GM18868 (cell line): ENCODE measurements at regions not wholly inside any gene's neighbourhood (a gene's known extent, or its start where the extent isn't known, plus 50 kb on each side); places are given as distances from the start of the nearest gene placed in this dataset.

Source experiments
- ATAC-seq: cut with Tn5 transposase; IDR thresholded peaks from one replicate; pipeline ENCODE4 v1.9.1; 2021; ENCODE audit warnings: mild to moderate bottlenecking, moderate library complexity; ENCODE audit not compliant: unreplicated experiment

GRCh38 chr4:140281828-140282552 is 91.5 kb upstream of the SCOC start:
- ATAC-seq = no peak

GRCh38 chr4:140277576-140277975 is 95.9 kb upstream of the SCOC start:
- no peak for ATAC-seq

- ATAC-seq = no peak
Measured at GRCh38 chr4:140271553-140271952, 101.9 kb upstream of the SCOC start.

GRCh38 chr4:140269369-140269768 is 104.1 kb upstream of the SCOC start:
- no peak for ATAC-seq

GRCh38 chr4:140268186-140268841 is 105.1 kb upstream of the SCOC start:
- ATAC-seq = no peak

DNA sequence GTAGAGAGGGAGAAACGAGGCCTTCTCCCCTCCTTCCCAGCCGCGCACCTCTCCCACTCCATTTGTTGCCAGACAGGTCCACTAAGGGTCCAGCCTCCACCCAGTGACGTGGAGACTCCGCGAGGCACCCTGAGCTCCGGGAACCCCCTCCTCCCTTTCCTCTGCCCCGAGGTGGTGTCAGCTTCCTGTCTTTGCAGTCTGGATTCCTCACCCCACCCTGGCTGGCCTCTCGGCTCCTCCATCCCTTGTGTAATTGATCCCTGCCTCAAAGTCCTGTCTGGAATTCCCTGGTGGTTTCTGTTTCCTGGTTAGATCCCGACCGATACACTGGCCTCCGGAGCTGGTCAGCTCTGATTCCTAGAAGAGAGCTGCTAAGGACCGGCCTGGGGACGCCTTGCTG is 105.9 kb upstream of the SCOC start:
- ATAC-seq = no peak

- ATAC-seq = no peak
Measured at GRCh38 chr4:140266958-140267568, 106.4 kb upstream of the SCOC start.

DNA sequence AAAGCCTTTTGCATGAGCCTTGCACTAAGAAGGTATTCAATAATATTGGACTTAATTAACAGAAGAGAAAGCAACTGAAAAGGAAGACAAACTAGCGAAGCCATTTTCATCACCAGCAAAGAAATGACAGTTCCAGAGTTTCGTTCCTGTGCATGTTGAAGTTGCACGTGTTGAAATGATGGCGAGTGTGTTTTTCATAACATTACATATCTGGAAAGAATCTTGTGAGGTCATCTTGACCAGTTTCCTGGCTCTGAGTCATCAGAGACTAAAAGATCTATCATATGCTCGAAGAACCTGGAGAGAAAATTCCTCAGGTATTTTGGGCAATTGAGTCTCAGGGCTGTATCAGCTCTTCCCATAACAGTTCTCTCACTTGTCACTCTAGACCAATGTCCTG is 106.2 kb upstream of the MAML3 start:
- no peak for ATAC-seq

GRCh38 chr4:140258476-140258875 is 104.5 kb upstream of the MAML3 start:
- no peak for ATAC-seq

DNA sequence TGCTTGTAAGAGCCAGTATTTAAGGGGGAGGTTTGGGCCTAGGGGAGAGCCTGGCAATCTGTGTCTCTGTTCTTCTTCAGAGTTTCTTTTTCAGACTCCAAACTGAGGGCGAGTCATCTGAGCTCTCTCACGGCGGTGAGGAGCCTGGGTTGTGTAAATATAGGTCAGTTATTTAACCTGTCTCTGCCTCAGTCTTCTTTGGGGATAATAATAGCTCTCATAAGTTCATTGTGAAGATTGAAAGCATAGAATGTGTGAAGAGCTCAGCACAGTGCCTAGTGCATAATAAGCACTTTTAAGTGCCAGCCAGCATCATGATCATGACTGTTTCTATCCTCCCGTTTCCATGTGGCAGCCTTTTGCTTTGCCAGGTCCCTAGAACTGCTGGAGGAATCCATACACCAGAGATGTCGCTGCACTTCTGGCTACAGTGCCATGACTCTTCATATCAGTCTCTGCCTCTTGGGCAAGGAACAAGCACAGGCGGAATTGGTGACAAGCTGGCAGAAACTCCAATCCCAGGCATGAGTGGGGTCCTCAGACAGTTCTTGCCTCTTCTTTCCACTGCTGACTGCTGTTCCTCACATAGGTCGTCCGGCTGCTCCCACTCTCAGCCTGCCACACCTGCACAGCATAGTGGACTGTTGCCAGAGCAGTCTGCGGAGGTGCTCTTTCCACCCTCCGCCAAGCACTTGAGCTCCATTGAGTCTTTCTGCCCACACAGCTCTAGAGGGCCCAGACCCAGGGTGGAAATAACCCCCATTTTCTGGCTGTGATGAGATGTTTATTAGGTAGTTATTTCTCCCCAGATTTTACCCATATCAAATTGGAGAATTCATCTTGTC is 103.7 kb upstream of the MAML3 start:
- ATAC-seq = no peak

DNA sequence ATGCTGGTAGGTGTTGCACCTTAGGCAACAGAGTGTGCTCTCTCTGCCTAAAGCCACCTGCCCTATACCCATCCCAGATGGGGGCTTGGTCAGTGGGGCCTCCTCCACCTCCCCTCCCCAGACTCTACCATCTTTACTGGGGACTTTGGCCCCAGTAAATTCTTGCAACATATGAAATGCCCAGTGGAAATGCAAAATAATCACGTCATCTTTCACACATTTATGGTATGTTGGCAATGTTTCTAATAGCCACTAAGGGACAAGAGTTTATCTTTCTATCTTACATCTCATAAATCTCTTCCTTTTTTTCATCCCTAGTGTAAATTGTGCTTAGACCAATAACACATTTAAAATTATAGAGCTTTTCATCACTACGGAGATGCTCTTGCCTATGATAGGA is 103.0 kb upstream of the MAML3 start:
- ATAC-seq = no peak

DNA sequence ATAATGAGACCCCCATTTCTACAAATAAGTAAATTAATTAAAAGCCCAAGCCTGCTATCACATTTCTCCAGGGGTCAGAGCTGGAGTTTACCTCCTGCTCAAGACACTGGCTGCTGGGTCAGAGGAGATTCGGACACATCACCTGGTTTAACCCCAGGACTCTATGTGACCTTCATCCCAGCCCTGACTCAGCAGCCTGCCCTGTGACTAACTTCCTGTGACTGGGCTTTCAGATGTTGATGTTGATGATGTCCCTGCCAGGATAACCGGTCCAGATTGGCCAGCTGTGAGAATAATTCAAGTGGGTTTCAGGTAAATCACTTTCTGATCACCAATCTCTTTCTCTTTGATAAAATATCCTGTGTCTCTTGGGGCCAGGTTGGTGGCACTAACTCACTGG is 102.4 kb upstream of the MAML3 start:
- ATAC-seq = no peak

- no peak for ATAC-seq
Measured at GRCh38 chr4:140255927-140256326, 101.9 kb upstream of the MAML3 start.

DNA sequence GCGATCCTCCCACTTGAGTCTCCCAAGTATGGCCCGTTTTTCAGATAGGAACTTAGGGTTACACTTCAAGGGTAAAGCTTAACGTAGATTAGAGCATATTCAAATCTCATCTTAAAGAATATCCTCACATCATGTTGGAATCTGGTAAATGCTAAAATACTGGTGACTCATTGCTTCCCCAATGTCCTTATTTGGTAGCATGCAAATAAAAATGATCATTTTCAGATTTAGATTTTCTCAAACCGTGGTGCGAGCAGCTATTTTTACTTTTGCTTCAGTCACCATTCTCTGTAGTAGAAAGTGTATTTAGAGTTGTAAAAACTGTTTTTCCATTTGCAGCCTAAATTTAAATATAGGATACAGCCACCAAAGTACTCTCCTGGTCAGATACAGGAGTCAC is 101.5 kb upstream of the MAML3 start:
- no peak for ATAC-seq

- no peak for ATAC-seq
Measured at GRCh38 chr4:140254651-140255299, 100.8 kb upstream of the MAML3 start.

DNA sequence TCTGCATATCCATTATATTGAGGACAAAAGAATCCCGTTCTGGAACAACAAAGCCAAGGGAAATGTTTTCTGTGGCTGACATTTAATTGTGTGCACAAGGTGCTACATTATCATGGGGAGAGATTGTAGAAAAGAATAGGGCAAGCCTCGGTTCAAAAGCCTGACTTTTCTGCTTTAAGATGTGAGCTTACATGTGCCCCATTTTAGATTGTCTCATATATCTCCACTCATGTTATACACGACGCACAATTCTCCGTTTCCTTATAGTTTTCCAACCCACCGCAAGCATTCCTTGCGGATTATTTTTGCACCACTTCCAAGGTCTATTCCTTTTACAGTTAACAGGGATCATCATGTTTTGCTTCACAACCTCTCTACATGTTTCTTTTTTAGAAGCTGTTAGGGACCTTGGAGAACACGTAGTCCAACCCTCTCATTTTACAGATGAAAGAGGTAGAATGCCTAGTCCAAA is 99.6 kb upstream of the MAML3 start:
- no peak for ATAC-seq

DNA sequence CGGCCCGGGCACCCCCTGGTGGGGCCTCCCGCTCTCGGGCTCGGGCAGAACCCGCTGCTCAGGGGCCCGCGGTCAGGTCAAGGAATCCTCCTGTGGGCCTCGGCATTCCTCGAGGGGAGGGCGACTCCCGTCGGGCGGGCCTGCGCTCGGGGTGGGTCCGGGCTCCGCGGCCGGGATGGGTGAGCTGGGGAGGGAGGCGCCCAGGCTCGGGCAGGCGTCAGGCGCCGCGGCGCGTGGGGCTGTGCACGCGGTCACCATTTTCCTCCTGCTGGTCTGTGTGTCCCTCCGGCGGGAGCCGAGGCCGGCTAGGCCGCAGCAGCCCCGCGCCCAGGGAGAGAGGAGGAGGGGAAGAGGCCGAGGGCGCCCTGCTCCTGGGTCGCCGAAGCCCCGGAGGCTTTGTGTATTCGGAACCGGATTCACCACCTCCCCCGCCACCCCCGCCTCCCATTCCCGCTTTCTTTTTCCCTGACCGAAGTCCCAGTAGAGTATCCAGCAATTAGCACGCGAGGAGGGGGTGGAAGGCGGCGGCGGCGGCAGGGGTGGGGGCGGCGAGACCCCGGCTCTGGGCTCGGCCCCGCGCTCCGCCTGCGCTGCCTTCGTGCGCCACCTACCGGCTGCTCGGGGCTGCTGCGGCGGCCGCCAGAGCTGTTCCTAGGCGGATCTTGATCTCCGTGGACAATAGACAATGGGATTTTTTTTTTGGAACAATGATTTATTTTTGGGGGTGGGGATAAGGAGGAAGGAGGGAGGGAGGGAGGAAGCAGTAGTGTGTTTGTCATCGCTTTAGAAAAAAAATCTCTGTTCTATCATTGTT is 99.0 kb upstream of the MAML3 start:
- peak; percentile 70 for ATAC-seq

DNA sequence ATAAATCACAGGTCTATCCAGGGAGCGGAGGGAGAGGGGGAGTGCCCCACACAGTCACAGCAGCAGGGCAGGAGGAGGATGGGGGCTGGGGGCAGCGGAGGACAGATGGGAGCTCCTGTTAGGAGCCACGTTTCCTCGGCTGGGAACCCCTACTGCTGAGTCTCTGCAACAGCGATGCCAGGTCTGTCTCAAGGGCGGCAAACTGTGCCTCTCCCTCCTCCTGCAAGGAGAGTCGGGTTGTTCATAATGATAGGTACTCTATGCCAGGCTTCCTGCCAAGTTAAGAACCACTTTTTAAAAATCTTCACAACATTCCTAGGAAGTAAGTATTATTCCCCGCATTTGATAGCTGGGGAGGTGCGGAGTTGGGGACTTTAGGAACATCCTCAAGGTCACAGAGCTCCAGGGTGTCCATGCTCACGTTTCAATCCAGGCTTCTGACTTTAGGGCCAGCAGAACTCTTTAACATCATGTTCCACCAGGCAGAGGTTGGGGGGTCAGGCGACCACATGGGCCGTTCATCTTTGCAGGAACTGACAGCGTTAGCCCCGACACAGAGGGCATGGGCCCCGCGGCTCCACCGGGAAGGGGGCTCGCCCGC is 98.3 kb upstream of the MAML3 start:
- no peak for ATAC-seq

GRCh38 chr4:140251571-140251970 is 97.6 kb upstream of the MAML3 start:
- ATAC-seq = no peak
